Esophagus muscularis mucosa (tissue), 3 donors: ENCODE measurements at regions not wholly inside any gene's neighbourhood (a gene's known extent, or its start where the extent isn't known, plus 50 kb on each side); places are given as distances from the start of the nearest gene placed in this dataset.

Source experiments
- CTCF ChIP-seq, 3 experiments: fragments of 200-600 bp in 2 of 3; fragments of 450-650 bp in 1 of 3; sonication (generic) in 2 of 3; IDR thresholded peaks; one replicate each; pipeline ENCODE4 v1.5.1; 2017 to 2019; ENCODE audit warnings: antibody characterized with exemption in 3 of 3, mild to moderate bottlenecking in 2 of 3, moderate library complexity in 1 of 3
- POLR2AphosphoS5 ChIP-seq, 2 donors: sonication (generic); formaldehyde crosslinking; IDR thresholded peaks; one replicate each; pipeline ENCODE4 v1.6.1; 2017; ENCODE audit warnings: antibody characterized with exemption in 2 of 2

- TF ChIP-seq CTCF (IDR thresholded peaks at IDR 0.05), result no peak
- TF ChIP-seq POLR2AphosphoS5 (IDR thresholded peaks at IDR 0.05), result no peak
These were observed 244.1 kb downstream of the ACKR3 start for GRCh38 chr2:236813766-236814165.
